IPS-20b (cell line): ENCODE measurements at regions not wholly inside any gene's neighbourhood (a gene's known extent, or its start where the extent isn't known, plus 50 kb on each side); places are given as distances from the start of the nearest gene placed in this dataset.
A peak's percentile ranks its signal among the peaks of the same experiment; 100 is the strongest.
"Not testable (repeated sequence)": the region's sequence is repeated elsewhere in the genome, so short reads cannot be mapped to it uniquely, and the experiment has no call there.

ENCODE experiments used
- H3K27ac ChIP-seq: one replicate; pipeline ENCODE4 v1.5.1; 2013; ENCODE audit warnings: low read length
- H3K27me3 ChIP-seq: 2 replicates; pipeline ENCODE4 v1.6.1; 2013; ENCODE audit warnings: mild to moderate bottlenecking, low read length, inconsistent platforms; ENCODE audit not compliant: insufficient read depth
- H3K36me3 ChIP-seq: 2 replicates; pipeline ENCODE4 v1.6.1; 2013; ENCODE audit warnings: low read depth, mild to moderate bottlenecking, inconsistent platforms, low read length, moderate library complexity; ENCODE audit not compliant: insufficient read depth
- H3K4me1 ChIP-seq: 2 replicates; pipeline ENCODE4 v1.6.1; 2013; ENCODE audit warnings: mild to moderate bottlenecking, control low read depth, inconsistent platforms, low read length, moderate library complexity; ENCODE audit not compliant: insufficient read depth
- H3K4me3 ChIP-seq: 2 replicates; pipeline ENCODE4 v1.5.1; 2013; ENCODE audit warnings: mild to moderate bottlenecking, low read length, inconsistent platforms
- H3K9ac ChIP-seq: 2 replicates; pipeline ENCODE4 v1.6.1; 2013; ENCODE audit warnings: low read depth, mild to moderate bottlenecking, inconsistent platforms, low read length, moderate library complexity
- H3K9me3 ChIP-seq: 2 replicates; pipeline ENCODE4 v1.6.1; 2013; ENCODE audit warnings: mild to moderate bottlenecking, low read depth, low read length, inconsistent platforms; ENCODE audit not compliant: insufficient read depth

DNA sequence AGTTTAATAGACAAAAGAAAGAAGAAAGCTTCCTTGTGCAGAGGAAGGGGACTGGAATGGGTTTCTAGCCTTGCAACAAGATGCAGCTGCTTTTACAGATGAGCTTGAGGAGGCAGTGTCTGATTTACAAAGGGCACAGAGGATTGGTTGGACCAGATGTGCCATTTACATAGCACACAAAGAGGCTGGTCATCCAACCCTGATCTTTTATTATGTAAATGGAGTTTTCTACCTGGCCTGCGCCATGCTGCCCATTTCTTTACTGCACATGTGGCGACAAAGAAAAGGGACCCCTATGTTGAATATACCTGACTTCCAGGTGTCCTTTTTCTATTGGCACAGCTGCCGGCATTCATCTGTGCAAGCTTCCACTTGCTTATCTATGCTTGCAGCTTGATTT, 409.4 kb upstream of the FRG2C start:
- Histone ChIP-seq H3K9ac (peak overlapping the region; percentile 68; the same call in 1 of the 2 replicates), H3K4me3 (peak overlapping the region; percentile 31; the same call in 1 of the 2 replicates), H3K27me3 (no peaks in the 10 kb centered on the region), H3K9me3 (no peaks in the 10 kb centered on the region), H3K4me1 (peaks cover 12% of the 10 kb centered on the region; the same call in 1 of the 2 replicates), H3K27ac (peak overlapping the region; percentile 84), H3K36me3 (no peaks in the 10 kb centered on the region)

- H3K27ac ChIP-seq, H3K36me3 ChIP-seq, H3K9me3 ChIP-seq, H3K9ac ChIP-seq, H3K27me3 ChIP-seq, H3K4me3 ChIP-seq, H3K4me1 ChIP-seq: not testable (repeated sequence)
Observed at GRCh38 chr3:75258825-75259683, 405.1 kb upstream of the FRG2C start.

DNA sequence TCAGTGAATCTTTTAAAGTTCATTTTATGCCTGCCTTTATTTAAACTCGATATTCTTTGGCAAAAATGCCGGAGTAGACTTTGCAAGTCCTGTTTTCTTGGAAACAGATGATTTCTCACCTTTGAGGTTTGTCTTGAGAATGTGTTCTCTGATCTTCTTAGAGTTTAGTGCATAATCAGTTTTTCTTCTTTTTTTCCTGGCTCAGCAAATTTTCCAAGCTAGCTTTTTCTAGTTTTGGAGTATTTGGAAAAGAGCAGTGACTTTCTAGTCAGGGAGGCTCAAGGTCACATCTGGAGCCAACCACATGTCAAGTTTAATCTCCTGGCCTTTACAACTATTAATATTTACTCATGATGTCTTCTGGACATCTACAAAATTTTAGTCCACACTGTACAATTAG, 403.2 kb upstream of the FRG2C start:
- not testable (repeated sequence) for H3K9ac ChIP-seq, H3K4me3 ChIP-seq, H3K4me1 ChIP-seq, H3K27me3 ChIP-seq, H3K9me3 ChIP-seq, H3K27ac ChIP-seq, H3K36me3 ChIP-seq

DNA sequence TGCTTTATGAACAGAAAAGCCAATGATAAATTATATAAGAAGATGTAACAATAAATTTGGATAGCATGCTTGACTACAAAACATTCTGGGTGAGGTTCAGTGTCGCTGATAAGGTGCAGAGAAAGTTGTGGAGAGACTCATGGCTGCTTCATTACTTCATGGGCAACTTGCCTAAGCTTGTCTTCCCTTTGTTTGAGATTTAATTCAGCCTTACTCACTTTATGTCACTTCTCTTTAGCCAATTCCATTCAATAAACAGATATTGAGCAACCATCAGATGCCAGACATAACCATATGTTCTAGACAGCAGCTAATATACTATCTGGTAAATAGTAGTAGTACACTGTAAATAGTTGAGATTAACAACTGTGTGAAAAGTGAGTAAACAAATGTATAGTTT, 401.5 kb upstream of the FRG2C start:
- H3K9ac ChIP-seq: no peak overlapping the region
- H3K9me3 ChIP-seq: no peaks in the 10 kb centered on the region
- no peak overlapping the region for H3K4me3 ChIP-seq
- no peak overlapping the region for H3K27ac ChIP-seq
- H3K27me3 ChIP-seq: no peaks in the 10 kb centered on the region
- no peaks in the 10 kb centered on the region for H3K4me1 ChIP-seq
- H3K36me3 ChIP-seq: no peaks in the 10 kb centered on the region

- no peak overlapping the region for H3K27ac ChIP-seq
- no peaks in the 10 kb centered on the region for H3K9me3 ChIP-seq
- H3K9ac ChIP-seq: no peak overlapping the region
- no peaks in the 10 kb centered on the region for H3K36me3 ChIP-seq
- H3K27me3 ChIP-seq: no peaks in the 10 kb centered on the region
- H3K4me3 ChIP-seq: no peak overlapping the region
- no peaks in the 10 kb centered on the region for H3K4me1 ChIP-seq
Observed at GRCh38 chr3:75265897-75266296, 398.2 kb upstream of the FRG2C start.

GRCh38 chr3:75268576-75268975, 395.6 kb upstream of the FRG2C start:
- not testable (repeated sequence) for H3K27me3 ChIP-seq, H3K9ac ChIP-seq, H3K9me3 ChIP-seq, H3K36me3 ChIP-seq, H3K4me3 ChIP-seq, H3K4me1 ChIP-seq, H3K27ac ChIP-seq

DNA sequence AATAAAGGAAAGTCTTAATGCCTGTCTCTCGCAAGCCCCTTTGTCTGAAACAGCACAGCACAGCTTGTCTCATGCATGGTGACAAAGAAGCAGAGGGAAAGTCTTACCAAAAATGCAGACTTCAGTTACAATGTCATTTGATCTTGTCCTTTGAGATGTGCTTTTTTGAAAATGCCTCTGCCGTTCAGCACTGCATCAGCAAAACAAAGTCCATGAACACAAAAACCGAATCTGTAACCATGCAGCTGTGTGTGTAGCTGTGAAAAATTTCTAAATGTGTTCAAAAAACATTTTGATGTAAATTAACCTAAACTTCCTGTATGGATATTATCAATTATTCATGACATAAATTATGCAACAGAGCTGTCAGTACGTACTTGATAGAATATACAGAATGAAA, 391.9 kb upstream of the FRG2C start:
- not testable (repeated sequence) for H3K27ac ChIP-seq, H3K36me3 ChIP-seq, H3K9me3 ChIP-seq, H3K4me3 ChIP-seq, H3K4me1 ChIP-seq, H3K27me3 ChIP-seq, H3K9ac ChIP-seq

DNA sequence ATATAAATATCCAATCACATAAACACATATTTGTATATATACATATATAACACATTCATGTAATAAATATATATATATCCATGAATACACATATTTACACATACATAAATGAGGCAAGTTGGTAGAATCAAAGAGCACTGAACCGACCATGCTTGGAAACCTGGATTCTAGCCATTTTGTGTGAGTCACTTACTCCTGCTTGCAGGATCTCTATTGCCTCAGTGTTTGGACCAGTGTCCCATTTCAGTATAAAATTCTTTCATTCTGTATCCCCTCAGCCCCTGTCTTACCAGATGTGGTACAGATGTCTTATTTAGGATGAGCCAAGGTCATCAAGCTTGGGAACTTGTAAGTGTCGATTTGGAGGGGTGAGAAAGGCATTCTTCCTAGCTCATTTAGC, 391.4 kb upstream of the FRG2C start:
- Histone ChIP-seq H3K4me3 (no peak overlapping the region), H3K9ac (no peak overlapping the region), H3K9me3 (no peaks in the 10 kb centered on the region), H3K36me3 (no peaks in the 10 kb centered on the region), H3K27ac (no peak overlapping the region), H3K4me1 (no peaks in the 10 kb centered on the region; the same call in 1 of the 2 replicates), H3K27me3 (no peaks in the 10 kb centered on the region)

DNA sequence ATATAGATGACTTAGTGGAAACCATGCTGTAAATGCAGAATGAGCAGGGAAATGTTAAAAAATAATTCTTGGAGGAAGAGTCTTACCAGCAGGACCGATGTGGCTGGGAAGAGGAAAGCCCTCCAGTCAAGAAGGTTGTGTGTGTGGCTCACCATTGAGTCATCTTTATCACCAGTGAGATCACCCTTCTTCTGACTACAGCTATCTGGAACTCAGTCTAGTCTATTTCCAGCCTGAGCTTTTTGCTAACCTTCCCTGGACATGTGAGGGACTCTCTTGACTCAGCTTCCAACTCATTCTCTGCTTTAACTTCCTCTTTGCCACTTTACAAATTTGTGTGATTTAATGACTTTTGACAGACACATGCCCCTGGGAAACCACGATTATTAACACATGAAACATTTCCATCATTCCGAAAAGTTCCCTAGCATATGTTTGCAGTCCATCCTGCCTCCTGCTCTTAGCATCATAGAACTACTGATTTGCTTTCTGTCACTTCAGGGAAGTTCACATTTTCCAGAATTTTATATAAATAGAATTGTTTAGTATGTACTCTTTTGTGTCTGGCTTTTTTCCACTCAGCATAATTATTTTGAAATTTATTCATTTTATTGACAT, 378.5 kb upstream of the FRG2C start:
- H3K4me1 ChIP-seq, H3K36me3 ChIP-seq, H3K4me3 ChIP-seq, H3K9ac ChIP-seq, H3K27ac ChIP-seq, H3K27me3 ChIP-seq, H3K9me3 ChIP-seq: not testable (repeated sequence)

DNA sequence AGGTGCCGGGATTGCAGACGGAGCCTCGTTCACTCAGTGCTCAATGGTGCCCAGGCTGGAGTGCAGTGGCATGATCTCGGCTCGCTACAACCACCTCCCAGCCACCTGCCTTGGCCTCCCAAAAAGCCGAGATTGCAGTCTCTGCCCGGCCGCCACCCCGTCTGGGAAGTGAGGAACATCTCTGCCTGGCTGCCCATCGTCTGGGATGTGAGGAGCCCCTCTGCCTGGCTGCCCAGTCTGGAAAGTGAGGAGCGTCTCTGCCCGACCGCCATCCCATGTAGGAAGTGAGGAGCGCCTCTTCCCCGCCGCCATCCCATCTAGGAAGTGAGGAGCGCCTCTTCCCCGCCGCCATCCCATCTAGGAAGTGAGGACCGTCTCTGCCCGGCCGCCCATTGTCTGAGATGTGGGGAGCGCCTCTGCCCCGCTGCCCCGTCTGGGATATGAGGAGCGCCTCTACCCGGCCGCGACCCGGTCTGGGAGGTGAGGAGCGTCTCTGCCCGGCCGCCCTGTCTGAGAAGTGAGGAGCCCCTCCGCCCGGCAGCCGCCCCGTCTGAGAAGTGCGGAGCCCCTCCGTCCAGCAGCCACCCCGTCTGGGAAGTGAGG, 375.1 kb upstream of the FRG2C start:
- not testable (repeated sequence) for H3K4me3 ChIP-seq, H3K9me3 ChIP-seq, H3K4me1 ChIP-seq, H3K27ac ChIP-seq, H3K9ac ChIP-seq, H3K27me3 ChIP-seq, H3K36me3 ChIP-seq

GRCh38 chr3:75294124-75294523, 370.0 kb upstream of the FRG2C start:
- H3K4me1 ChIP-seq: no peaks in the 10 kb centered on the region
- H3K36me3 ChIP-seq: no peaks in the 10 kb centered on the region
- no peaks in the 10 kb centered on the region for H3K27me3 ChIP-seq
- H3K27ac ChIP-seq: no peak overlapping the region
- no peaks in the 10 kb centered on the region for H3K9me3 ChIP-seq
- no peak overlapping the region for H3K4me3 ChIP-seq
- H3K9ac ChIP-seq: no peak overlapping the region

GRCh38 chr3:75295013-75295412, 369.1 kb upstream of the FRG2C start:
- H3K27me3 ChIP-seq: no peaks in the 10 kb centered on the region
- no peak overlapping the region for H3K27ac ChIP-seq
- no peaks in the 10 kb centered on the region for H3K36me3 ChIP-seq

More at GRCh38 chr3:75295013-75295412, 369.1 kb upstream of the FRG2C start:
- Histone ChIP-seq H3K4me3 (no peak overlapping the region), H3K4me1 (no peaks in the 10 kb centered on the region), H3K9ac (no peak overlapping the region), H3K9me3 (no peaks in the 10 kb centered on the region)
